OCI-LY3 (cell line): ENCODE measurements at regions not wholly inside any gene's neighbourhood (a gene's known extent, or its start where the extent isn't known, plus 50 kb on each side); places are given as distances from the start of the nearest gene placed in this dataset.
"Not testable (repeated sequence)": the region's sequence is repeated elsewhere in the genome, so short reads cannot be mapped to it uniquely, and the experiment has no call there.

Source experiments
- H2AFZ ChIP-seq: fragments of 200-600, 300-600 bp; shearing (Covaris generic); 2 replicates; pipeline ENCODE4 v1.6.0; 2014; ENCODE audit warnings: antibody characterized with exemption, low read depth, low read length
- H3K27ac ChIP-seq: fragments of 200-600, 300-600 bp; sonication (generic); 2 replicates; pipeline ENCODE4 v1.5.1; 2014; ENCODE audit warnings: mild to moderate bottlenecking, low read length, moderate library complexity, mixed read lengths
- H3K27me3 ChIP-seq: fragments of 200-600, 300-600 bp; sonication (generic); 2 replicates; pipeline ENCODE4 v1.6.1; 2014; ENCODE audit warnings: low read depth, low read length, mixed read lengths
- H3K36me3 ChIP-seq: fragments of 200-600, 300-600 bp; sonication (generic); replicated peaks from 2 replicates; pipeline ENCODE3; 2014; ENCODE audit warnings: low read depth, low read length, mixed read lengths
- H3K4me1 ChIP-seq: fragments of 300-600, 200-600 bp; sonication (generic); 2 replicates; pipeline ENCODE4 v1.6.1; 2014; ENCODE audit warnings: low read length, mixed read lengths
- H3K4me2 ChIP-seq: fragments of 200-600, 300-600 bp; sonication (generic); 2 replicates; pipeline ENCODE4 v1.6.1; 2014; ENCODE audit warnings: low read length, mixed read lengths
- H3K4me3 ChIP-seq: fragments of 300-600, 200-600 bp; sonication (generic); 2 replicates; pipeline ENCODE4 v1.5.1; 2014; ENCODE audit warnings: antibody characterized with exemption, mild to moderate bottlenecking, low read length, moderate library complexity
- H3K79me2 ChIP-seq: fragments of 300-600, 200-600 bp; shearing (Covaris generic); 2 replicates; pipeline ENCODE4 v1.6.1; 2014; ENCODE audit warnings: mild to moderate bottlenecking, low read length, mixed read lengths
- H3K9ac ChIP-seq: fragments of 300-600, 200-600 bp; shearing (Covaris generic); 2 replicates; pipeline ENCODE4 v1.6.0; 2014; ENCODE audit warnings: mild to moderate bottlenecking, low read length, moderate library complexity
- H3K9me3 ChIP-seq: fragments of 200-600, 300-600 bp; shearing (Covaris generic); 2 replicates; pipeline ENCODE4 v1.6.1; 2014; ENCODE audit warnings: low read length, mixed read lengths; ENCODE audit not compliant: insufficient read depth
- H4K20me1 ChIP-seq: fragments of 200-600, 300-600 bp; sonication (generic); 2 replicates; pipeline ENCODE4 v1.6.1; 2016; ENCODE audit warnings: low read length, mixed read lengths; ENCODE audit not compliant: insufficient read depth
- EZH2phosphoT487 ChIP-seq: fragments of 200-600 bp; shearing (Covaris generic); IDR thresholded peaks from 2 replicates; pipeline ENCODE4 v1.6.1; 2018; ENCODE audit warnings: antibody characterized with exemption, mixed run types, low read depth
- TF ChIP-seq, protein P1 (sequence below): fragments of 200-600, 300-600 bp; sonication (generic); IDR thresholded peaks from 2 replicates; pipeline ENCODE4 v1.5.1; 2014; ENCODE audit warnings: antibody characterized with exemption, low read length, low read depth

DNA sequence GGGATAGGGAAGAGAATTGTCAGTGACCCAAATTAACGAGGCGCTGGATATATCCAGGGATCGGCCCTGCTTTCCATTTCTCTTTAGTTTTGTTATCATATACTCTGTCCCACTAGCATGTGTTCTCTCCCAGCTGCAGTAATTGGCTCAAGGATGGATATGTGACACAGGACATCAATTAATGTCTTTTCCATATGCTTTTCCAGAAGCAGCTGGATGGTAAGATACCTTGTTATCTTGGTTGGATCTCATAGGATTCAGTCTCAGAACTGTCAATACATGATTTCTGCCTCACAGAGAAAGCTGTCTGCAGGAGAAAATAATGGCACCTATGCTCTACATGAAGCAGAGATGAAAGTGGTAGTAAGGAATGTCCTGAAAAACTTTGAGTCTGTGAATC is 157.1 kb upstream of the SPRY2 start:
- H3K27me3 ChIP-seq = no peaks in the 10 kb centered on the region
- no peaks in the 10 kb centered on the region for H3K4me1 ChIP-seq
- H2AFZ ChIP-seq = no peak overlapping the region
- no peaks in the 10 kb centered on the region for H3K9me3 ChIP-seq
- H3K36me3 ChIP-seq = no peaks in the 10 kb centered on the region
- H3K4me3 ChIP-seq = no peak overlapping the region
- H3K79me2 ChIP-seq = no peaks in the 10 kb centered on the region
- no peaks in the 10 kb centered on the region for H4K20me1 ChIP-seq
- no peak overlapping the region for H3K9ac ChIP-seq
- H3K4me2 ChIP-seq = no peak overlapping the region
- H3K27ac ChIP-seq = no peak overlapping the region
- TF ChIP-seq, protein P1, sequence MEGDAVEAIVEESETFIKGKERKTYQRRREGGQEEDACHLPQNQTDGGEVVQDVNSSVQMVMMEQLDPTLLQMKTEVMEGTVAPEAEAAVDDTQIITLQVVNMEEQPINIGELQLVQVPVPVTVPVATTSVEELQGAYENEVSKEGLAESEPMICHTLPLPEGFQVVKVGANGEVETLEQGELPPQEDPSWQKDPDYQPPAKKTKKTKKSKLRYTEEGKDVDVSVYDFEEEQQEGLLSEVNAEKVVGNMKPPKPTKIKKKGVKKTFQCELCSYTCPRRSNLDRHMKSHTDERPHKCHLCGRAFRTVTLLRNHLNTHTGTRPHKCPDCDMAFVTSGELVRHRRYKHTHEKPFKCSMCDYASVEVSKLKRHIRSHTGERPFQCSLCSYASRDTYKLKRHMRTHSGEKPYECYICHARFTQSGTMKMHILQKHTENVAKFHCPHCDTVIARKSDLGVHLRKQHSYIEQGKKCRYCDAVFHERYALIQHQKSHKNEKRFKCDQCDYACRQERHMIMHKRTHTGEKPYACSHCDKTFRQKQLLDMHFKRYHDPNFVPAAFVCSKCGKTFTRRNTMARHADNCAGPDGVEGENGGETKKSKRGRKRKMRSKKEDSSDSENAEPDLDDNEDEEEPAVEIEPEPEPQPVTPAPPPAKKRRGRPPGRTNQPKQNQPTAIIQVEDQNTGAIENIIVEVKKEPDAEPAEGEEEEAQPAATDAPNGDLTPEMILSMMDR = no peak
- TF ChIP-seq EZH2phosphoT487 = no peak

DNA sequence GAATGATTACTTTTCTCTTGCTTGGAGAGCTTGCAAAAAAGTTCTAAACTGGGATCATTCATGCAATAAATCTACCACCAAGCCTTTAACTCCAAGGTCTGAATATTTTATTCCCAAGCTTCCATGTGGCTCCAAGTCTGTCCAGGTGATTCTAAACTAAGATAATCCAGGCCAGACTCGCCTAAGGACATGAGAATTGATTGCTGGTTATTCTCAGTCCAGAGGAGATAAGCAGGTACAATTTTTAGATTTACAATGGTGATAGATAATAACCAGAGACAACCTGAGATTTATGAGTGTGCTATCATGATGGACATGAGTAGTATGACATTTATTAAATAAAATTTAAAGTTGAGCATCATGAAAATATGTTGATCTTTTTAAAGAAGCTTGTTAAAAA is 156.5 kb upstream of the SPRY2 start:
- Histone ChIP-seq H3K27ac (no peak overlapping the region), H4K20me1 (no peaks in the 10 kb centered on the region), H3K4me3 (no peak overlapping the region), H3K36me3 (no peaks in the 10 kb centered on the region), H2AFZ (no peak overlapping the region), H3K27me3 (no peaks in the 10 kb centered on the region), H3K79me2 (no peaks in the 10 kb centered on the region), H3K9me3 (no peaks in the 10 kb centered on the region), H3K4me1 (no peaks in the 10 kb centered on the region), H3K9ac (no peak overlapping the region), H3K4me2 (no peak overlapping the region)
- TF ChIP-seq, protein P1 = no peak
- no peak for TF ChIP-seq EZH2phosphoT487

DNA sequence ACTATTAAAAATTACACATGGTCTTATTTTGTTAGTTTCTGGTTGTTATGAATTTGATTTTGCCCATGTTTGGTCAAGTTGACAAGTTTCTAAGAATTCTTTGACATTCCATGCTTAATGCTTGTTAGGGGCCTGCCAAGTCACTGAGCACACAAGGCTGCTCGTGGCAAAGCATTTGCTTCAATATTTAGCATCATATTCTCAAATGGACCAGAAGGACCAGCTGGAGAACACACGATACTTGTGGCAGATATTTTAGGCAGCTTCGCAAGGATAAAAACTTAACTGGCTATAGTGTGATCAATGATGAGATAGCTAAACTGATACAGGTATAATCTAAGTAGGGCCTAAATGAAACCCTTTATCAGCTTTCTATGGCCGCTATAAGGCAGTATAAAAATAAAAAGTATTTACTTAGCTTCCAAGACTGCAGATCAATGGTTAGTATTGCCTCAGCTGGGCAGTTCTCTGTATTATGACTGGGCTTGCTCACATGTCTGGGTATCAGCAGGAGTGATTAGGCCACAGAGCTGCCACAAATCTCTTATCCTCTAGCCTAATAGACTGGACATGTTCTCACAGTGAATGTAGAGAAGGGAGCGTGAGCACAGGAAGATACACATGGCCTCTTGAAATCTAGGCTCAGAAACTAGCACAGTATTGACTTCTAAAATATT is 155.9 kb upstream of the SPRY2 start:
- Histone ChIP-seq H3K4me1 (no peaks in the 10 kb centered on the region), H3K79me2 (no peaks in the 10 kb centered on the region), H2AFZ (no peak overlapping the region), H3K36me3 (no peaks in the 10 kb centered on the region), H3K27me3 (no peaks in the 10 kb centered on the region), H4K20me1 (no peaks in the 10 kb centered on the region), H3K27ac (no peak overlapping the region), H3K9ac (no peak overlapping the region), H3K9me3 (no peaks in the 10 kb centered on the region), H3K4me2 (no peak overlapping the region), H3K4me3 (no peak overlapping the region)
- TF ChIP-seq, protein P1 = no peak
- TF ChIP-seq EZH2phosphoT487 = no peak

DNA sequence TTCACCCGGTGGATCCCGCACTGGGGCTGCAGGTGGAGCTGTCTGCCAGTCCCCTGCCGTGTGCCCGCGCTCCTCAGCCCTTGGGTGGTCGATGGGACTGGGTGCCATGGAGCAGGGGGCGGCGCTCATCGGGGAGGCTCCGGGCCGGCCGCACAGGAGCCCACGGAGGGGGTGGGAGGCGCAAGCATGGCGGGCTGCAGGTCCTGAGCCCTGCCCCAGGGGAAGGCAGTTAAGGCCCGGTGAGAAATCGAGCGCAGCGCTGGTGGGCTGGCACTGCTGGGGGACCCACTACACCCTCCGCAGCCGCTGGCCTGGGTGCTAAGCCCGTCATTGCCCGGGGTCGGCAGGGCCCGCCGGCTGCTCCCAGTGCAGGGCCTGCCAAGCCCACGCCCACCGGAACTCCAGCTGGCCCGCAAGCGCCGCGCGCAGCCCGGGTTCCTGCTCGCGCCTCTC is 149.6 kb upstream of the SPRY2 start:
- H2AFZ ChIP-seq, H3K27ac ChIP-seq, H3K9ac ChIP-seq, H3K79me2 ChIP-seq, H3K4me2 ChIP-seq, H4K20me1 ChIP-seq, H3K9me3 ChIP-seq, H3K36me3 ChIP-seq, H3K4me3 ChIP-seq, H3K27me3 ChIP-seq, H3K4me1 ChIP-seq: not testable (repeated sequence)
